GM23248 (cell line): ENCODE measurements at regions not wholly inside any gene's neighbourhood (a gene's known extent, or its start where the extent isn't known, plus 50 kb on each side); places are given as distances from the start of the nearest gene placed in this dataset.

Experiments used
- EZH2 ChIP-seq: fragments of 200-600 bp; sonication (generic); IDR thresholded peaks from 2 replicates; pipeline ENCODE4 v1.6.1; 2018; ENCODE audit warnings: antibody characterized with exemption, mild to moderate bottlenecking; ENCODE audit not compliant: insufficient read depth, poor library complexity, severe bottlenecking
- EZH2phosphoT487 ChIP-seq: fragments of 200-600 bp; sonication (generic); IDR thresholded peaks from 2 replicates; pipeline ENCODE4 v1.6.1; 2018; ENCODE audit warnings: antibody characterized with exemption, moderate library complexity, mild to moderate bottlenecking, low read depth; ENCODE audit not compliant: insufficient read depth

- no peak for TF ChIP-seq EZH2phosphoT487
- TF ChIP-seq EZH2 = no peak
Measured at GRCh38 chr3:145581694-145582093, 579.3 kb downstream of the PLOD2 start.
